ENCODE measurements at regions not wholly inside any gene's neighbourhood (a gene's known extent, or its start where the extent isn't known, plus 50 kb on each side); places are given as distances from the start of the nearest gene placed in this dataset.
"Not testable (repeated sequence)": the region's sequence is repeated elsewhere in the genome, so short reads cannot be mapped to it uniquely, and the experiment has no call there.

DNA sequence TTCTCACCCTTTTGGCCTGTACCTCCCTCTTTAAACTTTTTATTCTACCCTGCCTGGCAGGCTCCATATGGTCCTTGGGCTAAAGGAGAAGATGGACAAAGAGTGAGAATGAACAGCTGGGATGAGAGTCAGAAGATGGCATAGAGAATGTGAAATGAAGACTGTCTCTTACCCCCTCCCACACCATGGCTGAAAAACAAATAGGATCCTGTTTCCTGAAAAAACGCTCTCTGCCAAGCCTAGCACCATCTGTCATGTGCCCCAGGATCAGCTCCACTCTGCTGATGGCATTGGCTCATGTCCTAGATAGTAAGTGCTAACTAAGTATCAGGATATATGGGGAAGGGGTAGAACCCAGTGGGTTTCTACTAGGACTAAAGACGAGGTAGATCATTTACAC, 238.6 kb downstream of the MEX3B start:
- no peak overlapping the region for H2AFZ ChIP-seq (ENCODE audit: low read length)
- no peak overlapping the region for H3K27ac ChIP-seq (ENCODE audit: low read length)
- no peaks in the 10 kb centered on the region for H3K79me2 ChIP-seq (ENCODE audit: low read length)
- no peak for DNase-seq
- no peaks in the 10 kb centered on the region for H3K9me2 ChIP-seq (replicated peaks; ENCODE audit: insufficient read depth, low read length)
- no peaks in the 10 kb centered on the region for H3F3A ChIP-seq (ENCODE audit: insufficient read depth, low read length)
- no peak overlapping the region for H3K4me2 ChIP-seq (ENCODE audit: low read depth, low read length)
- H4K20me1 ChIP-seq (ENCODE audit: insufficient read depth, low read length): no peaks in the 10 kb centered on the region
- no peak overlapping the region for H3K4me3 ChIP-seq (ENCODE audit: low read length)
- no peak overlapping the region for H3K9ac ChIP-seq (ENCODE audit: low read length)
- no peak for TF ChIP-seq EZH2phosphoT487 (IDR thresholded peaks at IDR 0.05; ENCODE audit: low read length)
- no peak for TF ChIP-seq EZH2 (optimal IDR thresholded peaks at IDR 0.05; ENCODE audit: low read depth, low read length)
- TF ChIP-seq, protein P1, sequence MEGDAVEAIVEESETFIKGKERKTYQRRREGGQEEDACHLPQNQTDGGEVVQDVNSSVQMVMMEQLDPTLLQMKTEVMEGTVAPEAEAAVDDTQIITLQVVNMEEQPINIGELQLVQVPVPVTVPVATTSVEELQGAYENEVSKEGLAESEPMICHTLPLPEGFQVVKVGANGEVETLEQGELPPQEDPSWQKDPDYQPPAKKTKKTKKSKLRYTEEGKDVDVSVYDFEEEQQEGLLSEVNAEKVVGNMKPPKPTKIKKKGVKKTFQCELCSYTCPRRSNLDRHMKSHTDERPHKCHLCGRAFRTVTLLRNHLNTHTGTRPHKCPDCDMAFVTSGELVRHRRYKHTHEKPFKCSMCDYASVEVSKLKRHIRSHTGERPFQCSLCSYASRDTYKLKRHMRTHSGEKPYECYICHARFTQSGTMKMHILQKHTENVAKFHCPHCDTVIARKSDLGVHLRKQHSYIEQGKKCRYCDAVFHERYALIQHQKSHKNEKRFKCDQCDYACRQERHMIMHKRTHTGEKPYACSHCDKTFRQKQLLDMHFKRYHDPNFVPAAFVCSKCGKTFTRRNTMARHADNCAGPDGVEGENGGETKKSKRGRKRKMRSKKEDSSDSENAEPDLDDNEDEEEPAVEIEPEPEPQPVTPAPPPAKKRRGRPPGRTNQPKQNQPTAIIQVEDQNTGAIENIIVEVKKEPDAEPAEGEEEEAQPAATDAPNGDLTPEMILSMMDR (IDR thresholded peaks at IDR 0.05; ENCODE audit: low read length): no peak
- no peaks in the 10 kb centered on the region for H3K36me3 ChIP-seq (replicated peaks; ENCODE audit: insufficient read depth, low read length)
- H3K4me1 ChIP-seq (ENCODE audit: low read length): no peaks in the 10 kb centered on the region
- H3K9me3 ChIP-seq (replicated peaks; ENCODE audit: insufficient read depth, low read length): no peaks in the 10 kb centered on the region
- no peaks in the 10 kb centered on the region for H3K27me3 ChIP-seq (replicated peaks; ENCODE audit: insufficient read depth, low read length)

DNA sequence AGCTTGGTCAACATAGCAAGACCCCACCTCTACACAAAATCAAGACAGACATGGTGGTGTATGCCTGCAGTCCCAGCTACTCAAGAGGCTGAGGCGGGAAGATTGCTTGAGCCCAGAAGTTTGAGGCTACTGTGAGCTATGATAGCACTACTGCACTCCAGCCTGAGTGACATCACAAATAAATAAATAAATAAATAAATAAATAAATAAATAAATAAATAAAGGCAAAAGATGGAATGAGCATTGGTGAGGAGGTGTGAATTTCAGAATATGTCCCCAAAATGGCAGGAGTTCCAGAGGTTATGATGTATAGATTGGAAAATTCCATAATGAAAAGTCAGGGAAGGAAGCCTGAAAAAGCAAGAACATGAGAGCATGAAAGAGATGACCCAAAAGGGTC, 249.9 kb downstream of the MEX3B start:
- H3K4me1 ChIP-seq (ENCODE audit: low read length): no peaks in the 10 kb centered on the region
- no peak overlapping the region for H3K27ac ChIP-seq (ENCODE audit: low read length)
- H3K27me3 ChIP-seq (replicated peaks; ENCODE audit: insufficient read depth, low read length): no peaks in the 10 kb centered on the region
- no peaks in the 10 kb centered on the region for H3K36me3 ChIP-seq (replicated peaks; ENCODE audit: insufficient read depth, low read length)
- no peak overlapping the region for H2AFZ ChIP-seq (ENCODE audit: low read length)
- no peak overlapping the region for H3K4me2 ChIP-seq (ENCODE audit: low read depth, low read length)
- DNase-seq: no peak
- no peaks in the 10 kb centered on the region for H4K20me1 ChIP-seq (ENCODE audit: insufficient read depth, low read length)
- no peaks in the 10 kb centered on the region for H3K9me3 ChIP-seq (replicated peaks; ENCODE audit: insufficient read depth, low read length)
- H3K4me3 ChIP-seq (ENCODE audit: low read length): no peak overlapping the region
- H3F3A ChIP-seq (ENCODE audit: insufficient read depth, low read length): no peaks in the 10 kb centered on the region
- no peaks in the 10 kb centered on the region for H3K9me2 ChIP-seq (replicated peaks; ENCODE audit: insufficient read depth, low read length)
- no peaks in the 10 kb centered on the region for H3K79me2 ChIP-seq (ENCODE audit: low read length)
- no peak overlapping the region for H3K9ac ChIP-seq (ENCODE audit: low read length)
- TF ChIP-seq, protein P1 (IDR thresholded peaks at IDR 0.05; ENCODE audit: low read length): no peak
- no peak for TF ChIP-seq EZH2phosphoT487 (IDR thresholded peaks at IDR 0.05; ENCODE audit: low read length)
- no peak for TF ChIP-seq EZH2 (optimal IDR thresholded peaks at IDR 0.05; ENCODE audit: low read depth, low read length)

DNA sequence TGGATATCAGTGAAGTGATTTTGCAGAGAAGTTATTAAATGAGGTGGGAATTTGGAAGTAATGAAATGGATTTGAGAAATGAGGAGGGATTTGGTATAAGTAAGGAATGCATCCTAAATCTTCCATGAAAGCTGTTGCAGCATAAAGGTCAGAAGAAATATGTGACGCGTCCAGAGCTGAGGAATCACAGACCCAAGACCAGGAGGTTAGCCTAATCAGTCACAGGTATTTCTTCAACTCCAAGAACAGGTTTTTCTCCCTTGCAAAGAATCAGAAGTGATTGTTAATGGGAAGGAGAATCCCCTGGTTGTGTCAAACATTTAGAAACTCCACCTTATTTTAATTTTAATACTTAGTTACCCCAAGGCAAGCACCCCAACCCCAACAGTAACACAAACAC, 253.2 kb downstream of the MEX3B start:
- H3K79me2 ChIP-seq (ENCODE audit: low read length): no peaks in the 10 kb centered on the region
- H3K9ac ChIP-seq (ENCODE audit: low read length): no peak overlapping the region
- H3K27me3 ChIP-seq (replicated peaks; ENCODE audit: insufficient read depth, low read length): no peaks in the 10 kb centered on the region
- H3K36me3 ChIP-seq (replicated peaks; ENCODE audit: insufficient read depth, low read length): no peaks in the 10 kb centered on the region
- H3K27ac ChIP-seq (ENCODE audit: low read length): no peak overlapping the region
- peaks cover 12% of the 10 kb centered on the region for H3K4me1 ChIP-seq (ENCODE audit: low read length)
- TF ChIP-seq EZH2 (optimal IDR thresholded peaks at IDR 0.05; ENCODE audit: low read depth, low read length): no peak
- no peak for TF ChIP-seq EZH2phosphoT487 (IDR thresholded peaks at IDR 0.05; ENCODE audit: low read length)
- TF ChIP-seq, protein P1 (IDR thresholded peaks at IDR 0.05; ENCODE audit: low read length): no peak
- no peaks in the 10 kb centered on the region for H3K9me3 ChIP-seq (replicated peaks; ENCODE audit: insufficient read depth, low read length)
- no peaks in the 10 kb centered on the region for H3K9me2 ChIP-seq (replicated peaks; ENCODE audit: insufficient read depth, low read length)
- no peak overlapping the region for H3K4me2 ChIP-seq (ENCODE audit: low read depth, low read length)
- H3F3A ChIP-seq (ENCODE audit: insufficient read depth, low read length): peaks cover 18% of the 10 kb centered on the region
- H4K20me1 ChIP-seq (ENCODE audit: insufficient read depth, low read length): no peaks in the 10 kb centered on the region
- no peak for DNase-seq
- H3K4me3 ChIP-seq (ENCODE audit: low read length): no peak overlapping the region
- no peak overlapping the region for H2AFZ ChIP-seq (ENCODE audit: low read length)

DNA sequence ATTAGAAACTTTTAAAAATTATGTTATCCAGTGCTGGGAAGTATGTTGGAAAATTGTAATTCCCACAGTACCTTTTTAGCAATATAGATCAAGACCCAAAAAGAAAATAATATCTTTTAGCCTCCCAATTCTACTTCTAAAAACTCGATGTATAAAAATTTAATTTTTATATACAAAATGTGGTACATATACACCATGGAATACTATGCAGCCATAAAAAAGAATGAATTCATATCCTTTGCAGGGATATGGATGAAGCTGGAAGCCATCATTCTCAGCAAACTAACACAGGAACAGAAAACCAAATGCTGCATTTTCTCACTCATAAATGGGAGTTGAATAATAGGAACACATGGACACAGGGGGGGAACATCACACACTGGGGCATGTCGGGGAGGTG, 254.5 kb downstream of the MEX3B start:
- H3K9me2 ChIP-seq (replicated peaks; ENCODE audit: insufficient read depth, low read length); H3K27ac ChIP-seq (ENCODE audit: low read length); H3K4me3 ChIP-seq (ENCODE audit: low read length); H3K4me2 ChIP-seq (ENCODE audit: low read depth, low read length); H3K9me3 ChIP-seq (replicated peaks; ENCODE audit: insufficient read depth, low read length); H3K79me2 ChIP-seq (ENCODE audit: low read length); H3K27me3 ChIP-seq (replicated peaks; ENCODE audit: insufficient read depth, low read length); H4K20me1 ChIP-seq (ENCODE audit: insufficient read depth, low read length); DNase-seq; H2AFZ ChIP-seq (ENCODE audit: low read length); H3K9ac ChIP-seq (ENCODE audit: low read length); H3K36me3 ChIP-seq (replicated peaks; ENCODE audit: insufficient read depth, low read length): not testable (repeated sequence)
- Histone ChIP-seq H3F3A (ENCODE audit: insufficient read depth, low read length) (peaks cover 18% of the 10 kb centered on the region), H3K4me1 (ENCODE audit: low read length) (peaks cover 12% of the 10 kb centered on the region)

Data from MM.1S (cell line).